Stomach (tissue), 8 donors: ENCODE measurements at regions not wholly inside any gene's neighbourhood (a gene's known extent, or its start where the extent isn't known, plus 50 kb on each side); places are given as distances from the start of the nearest gene placed in this dataset.

Experiments
- DNase-seq, 2 donors: peaks; one replicate each; pipeline versions ENCODE4 v3.0.0 to v3.0.0-alpha.2; 2013 to 2019
- H3K27ac ChIP-seq, 5 donors: fragments of 200-600 bp in 4 of 5; sonication (generic) in 4 of 5; one replicate each; pipeline ENCODE4 v1.5.1; 2013 to 2019; ENCODE audit warnings: mild to moderate bottlenecking in 1 of 5, moderate library complexity in 1 of 5
- H3K27me3 ChIP-seq, 3 donors: fragments of 200-600 bp; sonication (generic); one replicate each; pipeline ENCODE4 v1.5.1; 2017 to 2019; ENCODE audit warnings: mixed run types in 1 of 3
- H3K36me3 ChIP-seq, 4 donors: fragments of 200-600 bp; sonication (generic); 1 replicate in 3 of 4; 2 replicates in 1 of 4; pipeline ENCODE4 v1.5.1; 2016 to 2019
- H3K4me1 ChIP-seq, 4 donors: fragments of 200-600 bp; sonication (generic); one replicate each; pipeline ENCODE4 v1.5.1; 2016 to 2019
- H3K4me3 ChIP-seq, 4 donors: fragments of 200-600 bp; sonication (generic) in 3 of 4; one replicate each; pipeline ENCODE4 v1.5.1; 2016 to 2019; ENCODE audit warnings: mild to moderate bottlenecking in 1 of 4
- H3K9me3 ChIP-seq, 4 donors: fragments of 200-600 bp; sonication (generic); one replicate each; pipeline ENCODE4 v1.5.1; 2016 to 2019
- EP300 ChIP-seq: sonication (generic); formaldehyde crosslinking; IDR thresholded peaks from one replicate; pipeline ENCODE4 v1.6.1; 2017; ENCODE audit warnings: antibody characterized with exemption
- POLR2A ChIP-seq, 4 donors: fragments of 450-650 bp; IDR thresholded peaks; one replicate each; pipeline ENCODE4 v1.6.1; 2016; ENCODE audit warnings: antibody characterized with exemption in 4 of 4, control low read depth in 2 of 4, mild to moderate bottlenecking in 1 of 4, moderate library complexity in 1 of 4
- POLR2AphosphoS5 ChIP-seq, 3 donors: sonication (generic); formaldehyde crosslinking; IDR thresholded peaks; one replicate each; pipeline ENCODE4 v1.6.1; 2016; ENCODE audit warnings: antibody characterized with exemption in 3 of 3
- WGBS, 5 donors: extraction: QIAGEN DNeasy Blood & Tissue Kit in 3 of 5; methylation state at CpG; one replicate each; pipeline versions ENCODE4 v1.1.5 to v1.1.7; 2013 to 2018; 5-methylcytosine and 5-hydroxymethylcytosine counted together
- intact Hi-C: fragments of 100-400 bp; cut with DNase I; formaldehyde crosslinking; loops from one replicate; pipeline ENCODE4 v1.15.1; 2023; ENCODE audit warnings: low total_unique reads
- TF ChIP-seq, protein P1 (sequence below), 7 experiments: fragments of 450-650 bp in 4 of 7; fragments of 200-600 bp in 3 of 7; sonication (generic) in 3 of 7; IDR thresholded peaks; one replicate each; pipeline ENCODE4 v1.5.1; 2016 to 2019; ENCODE audit warnings: antibody characterized with exemption in 7 of 7, control low read depth in 2 of 7, mild to moderate bottlenecking in 1 of 7
- donor health status: healthy with polysubstance abuse.
- donor health status: Bipolar disorder and iron deficiency.
- donor health status: healthy.

GRCh38 chr1:115565353-115565752, 76.4 kb upstream of the VANGL1 start:
- H3K27ac ChIP-seq: no peak overlapping the region
- H3K9me3 ChIP-seq: peaks cover 6 to 15% (median 12%) of the 10 kb centered on the region in 4 donors
- DNase-seq: no peak
- 66 to 78% (median 68%) methylated on average over 3 of the region's 3 CpGs for WGBS, 5 donors
- no peaks in the 10 kb centered on the region for H3K36me3 ChIP-seq
- no peak overlapping the region for H3K4me3 ChIP-seq
- TF ChIP-seq POLR2A (IDR thresholded peaks at IDR 0.05) (no peak), POLR2AphosphoS5 (IDR thresholded peaks at IDR 0.05) (no peak), EP300 (no peak)
- TF ChIP-seq, protein P1, sequence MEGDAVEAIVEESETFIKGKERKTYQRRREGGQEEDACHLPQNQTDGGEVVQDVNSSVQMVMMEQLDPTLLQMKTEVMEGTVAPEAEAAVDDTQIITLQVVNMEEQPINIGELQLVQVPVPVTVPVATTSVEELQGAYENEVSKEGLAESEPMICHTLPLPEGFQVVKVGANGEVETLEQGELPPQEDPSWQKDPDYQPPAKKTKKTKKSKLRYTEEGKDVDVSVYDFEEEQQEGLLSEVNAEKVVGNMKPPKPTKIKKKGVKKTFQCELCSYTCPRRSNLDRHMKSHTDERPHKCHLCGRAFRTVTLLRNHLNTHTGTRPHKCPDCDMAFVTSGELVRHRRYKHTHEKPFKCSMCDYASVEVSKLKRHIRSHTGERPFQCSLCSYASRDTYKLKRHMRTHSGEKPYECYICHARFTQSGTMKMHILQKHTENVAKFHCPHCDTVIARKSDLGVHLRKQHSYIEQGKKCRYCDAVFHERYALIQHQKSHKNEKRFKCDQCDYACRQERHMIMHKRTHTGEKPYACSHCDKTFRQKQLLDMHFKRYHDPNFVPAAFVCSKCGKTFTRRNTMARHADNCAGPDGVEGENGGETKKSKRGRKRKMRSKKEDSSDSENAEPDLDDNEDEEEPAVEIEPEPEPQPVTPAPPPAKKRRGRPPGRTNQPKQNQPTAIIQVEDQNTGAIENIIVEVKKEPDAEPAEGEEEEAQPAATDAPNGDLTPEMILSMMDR (IDR thresholded peaks at IDR 0.05): no peak
- peaks cover 0 to 43% (median 4%) of the 10 kb centered on the region in 3 donors for H3K27me3 ChIP-seq
- H3K4me1 ChIP-seq: no peaks in the 10 kb centered on the region
- intact Hi-C loops: no loop called here

GRCh38 chr1:115564201-115564600, 77.6 kb upstream of the VANGL1 start:
- TF ChIP-seq POLR2A (IDR thresholded peaks at IDR 0.05) (no peak), POLR2AphosphoS5 (IDR thresholded peaks at IDR 0.05) (no peak), EP300 (no peak)
- TF ChIP-seq, protein P1 (IDR thresholded peaks at IDR 0.05): no peak
- H3K27me3 ChIP-seq: peaks cover 0 to 45% (median 4%) of the 10 kb centered on the region in 3 donors
- H3K27ac ChIP-seq: no peak overlapping the region
- DNase-seq: peak in 1 of 2 donors; percentile 15
- intact Hi-C loops: no loop called here
- peaks cover 6 to 15% (median 12%) of the 10 kb centered on the region in 4 donors for H3K9me3 ChIP-seq
- H3K4me1 ChIP-seq: no peaks in the 10 kb centered on the region
- 24 to 39% (median 30%) methylated on average over 16 to 25 of the region's 25 CpGs for WGBS, 5 donors
- no peak overlapping the region for H3K4me3 ChIP-seq
- no peaks in the 10 kb centered on the region for H3K36me3 ChIP-seq

GRCh38 chr1:115560027-115560426, 81.7 kb upstream of the VANGL1 start:
- Histone ChIP-seq H3K4me1 (no peaks in the 10 kb centered on the region), H3K9me3 (peaks cover 0 to 4% (median 0%) of the 10 kb centered on the region in 4 donors), H3K27ac (no peak overlapping the region), H3K4me3 (no peak overlapping the region), H3K27me3 (peaks cover 0 to 37% (median 4%) of the 10 kb centered on the region in 3 donors), H3K36me3 (no peaks in the 10 kb centered on the region)
- no peak for DNase-seq
- WGBS, 5 donors: 57 to 88% (median 65%) methylated on average over 6 to 7 of the region's 7 CpGs
- no peak for TF ChIP-seq POLR2A (IDR thresholded peaks at IDR 0.05)
- TF ChIP-seq EP300: no peak
- TF ChIP-seq, protein P1 (IDR thresholded peaks at IDR 0.05): no peak
- no peak for TF ChIP-seq POLR2AphosphoS5 (IDR thresholded peaks at IDR 0.05)
- intact Hi-C loops: no loop called here

- Histone ChIP-seq H3K27ac (no peak overlapping the region), H3K36me3 (no peaks in the 10 kb centered on the region), H3K4me3 (no peak overlapping the region), H3K27me3 (peaks cover 0 to 26% (median 0%) of the 10 kb centered on the region in 3 donors), H3K4me1 (no peaks in the 10 kb centered on the region), H3K9me3 (peaks cover 0 to 4% (median 0%) of the 10 kb centered on the region in 4 donors)
- no peak for TF ChIP-seq POLR2A (IDR thresholded peaks at IDR 0.05)
- no peak for TF ChIP-seq EP300
- intact Hi-C loops: no loop called here
- WGBS, 5 donors: 80 to 95% (median 84%) methylated on average over 2 of the region's 2 CpGs
- no peak for DNase-seq
These were observed 83.5 kb upstream of the VANGL1 start for GRCh38 chr1:115558275-115558674.

GRCh38 chr1:115557715-115558114, 84.1 kb upstream of the VANGL1 start:
- peaks cover 0 to 20% (median 0%) of the 10 kb centered on the region in 3 donors for H3K27me3 ChIP-seq
- no peak for TF ChIP-seq EP300
- TF ChIP-seq POLR2A (IDR thresholded peaks at IDR 0.05): no peak
- TF ChIP-seq, protein P1 (IDR thresholded peaks at IDR 0.05): no peak
- TF ChIP-seq POLR2AphosphoS5 (IDR thresholded peaks at IDR 0.05): no peak
- no peaks in the 10 kb centered on the region for H3K4me1 ChIP-seq
- H3K27ac ChIP-seq: no peak overlapping the region
- peaks cover 0 to under 1% (median 0%) of the 10 kb centered on the region in 4 donors for H3K9me3 ChIP-seq
- intact Hi-C loops: no loop called here
- no peak overlapping the region for H3K4me3 ChIP-seq
- DNase-seq: no peak
- 35 to 59% (median 50%) methylated on average over 1 of the region's 1 CpG for WGBS, 5 donors
- no peaks in the 10 kb centered on the region for H3K36me3 ChIP-seq
